Right renal cortex interstitium (tissue), 3 donors: ENCODE measurements at regions not wholly inside any gene's neighbourhood (a gene's known extent, or its start where the extent isn't known, plus 50 kb on each side); places are given as distances from the start of the nearest gene placed in this dataset.
"Not testable (repeated sequence)": the region's sequence is repeated elsewhere in the genome, so short reads cannot be mapped to it uniquely, and the experiment has no call there.

Experiments
- DNase-seq, 3 donors: peaks; one replicate each; pipeline ENCODE4 v3.0.0-alpha.2; 2013; ENCODE audit warnings: low read depth in 3 of 3, low spot score in 2 of 3

DNA sequence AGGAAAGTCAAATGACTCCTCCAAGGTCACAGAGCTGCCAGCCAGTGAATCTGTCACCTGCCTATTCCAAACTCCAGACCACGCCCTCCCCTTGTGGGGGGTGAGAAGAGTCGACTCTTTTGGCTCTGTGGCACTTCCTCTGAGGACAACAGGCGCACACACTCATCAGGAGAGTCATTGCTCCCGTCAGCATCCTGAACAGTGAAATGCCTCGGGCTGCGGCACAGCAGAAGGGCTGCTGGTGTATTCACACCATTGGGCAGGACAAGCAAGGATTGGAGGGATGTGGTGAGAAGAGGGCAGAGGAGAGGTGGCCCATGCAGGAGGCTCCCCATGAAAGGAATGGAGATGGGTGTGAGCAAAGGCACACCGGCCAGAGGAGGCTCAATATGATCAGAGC, 239.0 kb downstream of the TOMM20 start:
- DNase-seq = no peak

DNA sequence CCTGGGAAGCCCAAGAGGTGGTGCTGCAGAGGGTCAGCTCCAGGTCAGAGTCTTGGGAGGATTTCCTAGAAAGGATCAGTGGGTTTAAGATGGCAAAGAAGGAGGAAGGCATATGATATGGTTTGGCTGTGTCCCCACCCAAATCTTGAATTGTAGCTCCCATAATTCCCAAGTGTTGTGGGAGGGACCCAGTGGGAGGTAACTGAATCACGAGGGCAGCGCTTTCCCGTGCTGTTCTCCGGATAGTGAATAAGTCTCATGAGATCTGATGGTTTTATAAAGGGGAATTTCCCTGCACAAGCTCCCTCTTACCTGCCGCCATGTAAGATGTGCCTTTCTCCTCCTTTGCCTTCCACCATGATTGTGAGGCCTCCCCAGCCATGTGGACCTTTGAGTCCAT, 240.4 kb downstream of the TOMM20 start:
- DNase-seq = not testable (repeated sequence)

DNA sequence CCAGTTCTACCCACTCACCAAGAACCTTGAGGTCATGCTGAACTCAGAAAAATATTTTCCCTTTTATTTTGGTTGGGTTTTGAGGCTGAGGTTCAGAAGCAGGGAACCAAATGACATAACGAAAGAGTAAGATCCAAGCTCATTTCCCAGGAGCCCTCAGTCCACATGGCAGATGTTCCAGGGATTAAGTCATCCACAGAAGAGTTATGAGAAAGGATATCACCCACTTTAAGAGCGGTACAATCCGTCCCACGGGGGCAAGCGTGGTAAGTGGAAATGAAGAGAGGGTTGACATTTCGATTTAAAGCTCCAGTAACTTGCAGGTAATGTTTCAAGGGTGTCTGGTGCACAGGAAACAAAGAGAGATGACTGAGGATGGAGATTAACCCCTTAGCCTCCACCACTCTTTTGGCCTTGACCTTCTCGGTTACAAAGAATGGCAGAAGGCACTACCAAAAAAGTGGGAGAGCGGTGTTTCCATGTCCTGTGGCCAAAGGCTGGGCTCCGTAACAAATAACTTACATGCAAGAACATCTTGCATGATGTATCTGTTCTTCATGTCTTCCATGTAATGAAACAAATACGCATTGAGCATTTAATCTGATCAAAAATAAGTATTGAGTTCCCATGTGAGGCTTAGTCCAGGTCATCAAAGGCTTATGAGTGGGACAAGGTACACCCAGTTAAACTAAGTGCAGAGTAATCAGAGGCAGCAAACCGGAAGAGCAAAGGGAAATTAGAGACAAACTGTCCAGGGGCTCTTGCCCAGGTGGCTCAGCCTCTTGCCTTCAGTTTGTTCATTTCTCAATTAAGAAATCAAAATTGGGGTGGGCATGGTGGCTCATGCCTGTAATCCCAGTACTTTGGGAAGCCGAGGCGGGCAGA, 241.4 kb downstream of the TOMM20 start:
- DNase-seq = no peak

DNA sequence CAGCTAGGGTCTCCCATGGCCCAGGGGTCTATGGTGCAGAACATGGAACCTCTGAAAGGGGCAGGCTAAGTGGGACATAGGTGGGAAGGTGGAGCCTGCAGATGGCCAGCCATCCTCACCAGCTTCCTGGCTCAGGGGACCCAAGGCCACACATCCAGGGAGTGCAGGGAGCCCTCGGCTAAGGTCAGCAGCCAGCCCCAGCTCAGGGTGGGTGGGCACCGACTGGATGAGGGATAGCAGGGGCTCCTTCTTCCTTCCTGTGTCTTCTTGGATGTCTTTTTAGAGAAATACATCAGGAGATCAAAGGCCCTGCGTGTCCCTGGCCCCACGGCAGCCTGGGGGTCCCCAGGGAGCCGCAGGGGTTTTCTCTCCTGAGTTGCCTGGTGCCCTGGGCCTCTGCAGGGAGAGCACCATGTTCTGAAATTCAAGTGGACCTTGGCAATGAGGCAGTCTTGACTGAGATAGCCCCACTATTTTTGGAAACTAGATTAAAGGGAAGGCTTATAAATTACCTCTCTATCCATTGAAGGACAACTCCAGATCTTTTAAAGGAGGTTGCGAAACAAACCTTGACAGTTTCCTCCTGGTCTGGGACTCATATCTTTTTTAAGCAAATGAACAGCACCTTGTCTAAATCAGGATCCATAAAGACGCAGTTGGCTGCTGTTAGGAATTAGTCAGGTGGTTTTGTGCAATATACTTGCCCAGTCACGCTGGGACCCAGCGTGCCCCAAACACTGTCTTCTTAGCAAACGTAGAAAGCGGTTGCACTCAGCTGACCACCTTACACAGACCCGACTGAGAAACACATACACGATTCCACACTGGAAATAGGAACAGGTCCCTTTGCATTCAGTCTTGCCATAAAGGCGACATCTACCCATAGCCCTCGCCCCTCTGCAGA, 242.3 kb downstream of the TOMM20 start:
- no peak for DNase-seq

DNA sequence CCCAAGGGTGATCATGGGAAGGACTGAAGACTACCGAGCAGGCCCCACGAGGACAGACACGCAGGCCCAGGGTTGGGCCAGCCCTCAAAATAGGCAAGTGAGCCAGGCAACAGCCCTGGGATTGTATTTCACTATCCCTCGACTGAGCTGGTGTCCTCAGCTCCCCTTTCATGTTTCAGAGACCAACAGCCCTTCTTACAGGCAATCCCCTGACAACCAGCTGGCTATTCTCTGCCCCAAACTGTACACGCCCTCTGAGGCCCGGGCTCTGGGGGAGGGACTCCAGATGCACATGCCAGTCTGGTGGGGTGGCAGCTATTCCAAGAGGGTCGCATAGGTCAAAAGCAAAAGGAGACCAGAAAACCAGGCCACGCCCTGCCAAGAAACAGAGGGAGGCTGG, 243.0 kb downstream of the TOMM20 start:
- DNase-seq = no peak

DNA sequence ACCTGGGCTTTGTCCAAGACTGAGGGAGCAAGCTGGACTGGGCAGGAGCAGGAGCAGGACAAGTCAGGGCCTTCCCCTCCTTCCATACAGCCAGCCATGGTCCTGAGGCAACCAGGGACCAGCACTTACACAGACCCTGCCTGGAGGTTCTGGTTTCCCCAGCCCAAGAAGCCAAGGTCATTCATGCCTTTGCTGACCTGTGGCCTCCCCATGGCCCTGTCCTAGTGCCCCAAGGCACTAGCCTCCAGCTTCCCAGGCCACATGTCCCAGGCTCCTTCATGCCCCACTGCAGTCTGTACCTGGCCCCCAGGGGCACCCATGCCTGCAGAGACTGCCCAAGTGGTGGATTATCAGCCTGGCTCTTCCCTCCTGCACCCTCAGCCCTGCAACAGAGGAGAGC, 243.9 kb downstream of the TOMM20 start:
- DNase-seq = no peak

DNA sequence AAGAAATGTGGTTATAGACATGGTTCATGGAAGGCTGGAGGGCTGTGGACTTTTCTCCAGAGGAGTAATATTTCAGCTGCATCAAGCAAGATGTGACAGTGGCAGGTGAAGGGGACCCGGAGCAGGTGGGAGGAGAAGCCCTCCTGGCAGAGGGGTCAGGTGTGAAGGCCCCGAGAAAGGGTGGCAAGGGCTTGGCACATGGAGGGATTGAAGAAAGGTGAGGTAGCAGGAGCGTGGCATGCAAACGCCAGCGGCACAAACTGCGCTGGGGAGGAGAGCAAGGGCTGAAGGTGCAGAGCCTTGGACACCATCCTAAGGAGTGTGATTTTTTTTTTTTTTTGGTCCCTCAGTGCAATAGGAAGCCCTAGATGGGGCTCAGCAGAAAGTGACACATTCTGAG, 244.6 kb downstream of the TOMM20 start:
- DNase-seq = no peak

DNA sequence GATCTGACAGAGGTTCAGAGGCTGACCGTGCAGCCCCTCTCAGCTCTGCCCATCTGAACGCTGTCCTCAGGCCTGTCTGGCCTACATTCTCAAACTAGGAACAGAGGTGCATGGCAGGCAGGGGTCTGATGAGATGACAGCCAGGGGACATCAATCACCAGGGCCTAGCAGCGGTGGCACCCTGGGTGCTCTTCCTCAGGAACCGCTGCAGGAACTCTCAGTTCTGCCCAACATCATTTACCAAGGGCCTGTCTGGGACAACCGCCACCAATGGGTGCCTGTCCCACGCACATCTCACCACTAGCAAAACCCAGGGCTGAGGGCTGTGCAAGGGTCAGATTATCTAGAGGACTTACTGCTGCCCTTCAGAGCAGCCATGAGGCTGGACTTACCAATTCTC, 245.7 kb downstream of the TOMM20 start:
- no peak for DNase-seq

DNA sequence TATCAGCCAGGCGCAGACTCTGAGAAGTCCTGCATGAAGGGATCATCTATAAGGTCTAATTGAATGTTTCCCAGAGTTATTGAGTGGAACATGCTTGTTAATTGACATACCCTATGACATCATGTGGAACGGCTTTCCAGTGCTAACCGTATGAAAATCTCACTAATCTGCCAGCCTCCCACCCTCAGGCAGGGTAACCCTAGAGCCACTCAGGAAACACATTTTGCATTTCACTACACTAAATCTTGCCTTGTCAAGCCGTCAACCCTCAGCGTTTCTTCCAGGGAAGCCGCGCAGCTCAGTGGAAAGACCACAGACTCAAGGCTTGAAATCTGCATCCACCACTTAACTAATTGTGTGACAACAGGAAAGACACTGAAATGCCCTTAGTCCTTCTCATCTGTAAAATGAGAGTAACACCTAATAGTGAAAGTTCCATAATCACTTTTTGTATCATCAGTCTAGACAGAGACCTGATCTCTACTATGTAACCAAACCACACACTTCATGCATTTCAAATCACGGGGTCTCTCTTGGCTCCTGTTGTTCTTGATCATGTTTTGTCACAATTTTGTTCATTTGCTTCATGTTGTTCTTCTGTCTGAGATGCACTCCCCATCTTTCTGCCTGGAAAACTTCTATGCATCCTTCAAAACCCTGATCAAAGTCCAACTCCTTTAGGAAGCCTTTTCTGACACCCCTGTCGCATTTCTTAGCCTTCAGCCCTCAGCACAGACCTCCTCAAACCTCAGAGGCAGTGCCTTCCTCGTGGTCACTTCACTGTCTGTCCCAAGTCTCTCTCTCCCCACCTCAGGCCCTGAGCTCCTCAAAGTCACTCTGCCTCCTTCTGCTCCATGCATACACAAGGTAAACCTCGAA, 246.5 kb downstream of the TOMM20 start:
- DNase-seq = no peak

DNA sequence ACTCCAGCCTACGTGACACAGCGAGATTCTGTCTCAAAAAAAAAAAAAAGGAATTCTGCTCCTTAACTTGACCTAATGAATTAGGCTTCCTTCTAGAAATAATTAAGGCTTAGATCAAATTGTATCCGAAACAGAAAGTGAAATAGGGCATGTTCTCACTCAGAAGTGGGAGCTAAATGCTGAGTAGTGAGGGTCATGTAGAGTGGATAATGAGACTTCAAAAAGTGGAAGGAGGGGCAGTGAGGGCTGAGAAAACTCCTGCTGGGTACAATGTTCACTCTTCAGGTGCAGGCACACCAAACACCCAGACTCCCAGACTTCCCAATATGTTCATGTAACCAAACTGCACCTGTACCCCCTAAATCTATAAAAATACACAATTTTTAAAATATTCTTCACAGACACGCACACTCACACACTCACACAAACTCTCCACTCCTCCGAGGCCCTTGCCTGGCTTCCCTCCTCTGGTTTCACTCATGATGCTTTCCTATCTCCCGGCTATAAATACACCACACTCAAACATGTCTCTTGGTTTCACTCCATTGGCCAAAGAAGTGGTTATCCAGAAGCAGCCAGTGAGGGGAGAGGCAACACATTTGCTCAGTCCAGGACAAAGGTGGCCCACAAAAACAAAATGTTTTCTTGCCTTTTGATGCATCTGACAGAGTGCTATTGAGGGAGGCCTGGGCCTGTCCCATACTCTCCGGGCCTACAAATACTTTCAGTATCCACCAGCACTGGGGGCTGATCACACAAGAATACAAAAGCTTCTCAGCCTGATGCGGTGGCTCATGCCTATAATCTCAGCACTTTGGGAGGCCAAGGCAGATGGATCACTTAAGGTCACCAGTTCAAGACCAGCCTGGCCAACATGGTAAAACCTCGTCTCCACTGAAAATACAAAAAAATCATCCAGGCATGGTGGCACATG, 249.2 kb downstream of the TOMM20 start:
- no peak for DNase-seq

DNA sequence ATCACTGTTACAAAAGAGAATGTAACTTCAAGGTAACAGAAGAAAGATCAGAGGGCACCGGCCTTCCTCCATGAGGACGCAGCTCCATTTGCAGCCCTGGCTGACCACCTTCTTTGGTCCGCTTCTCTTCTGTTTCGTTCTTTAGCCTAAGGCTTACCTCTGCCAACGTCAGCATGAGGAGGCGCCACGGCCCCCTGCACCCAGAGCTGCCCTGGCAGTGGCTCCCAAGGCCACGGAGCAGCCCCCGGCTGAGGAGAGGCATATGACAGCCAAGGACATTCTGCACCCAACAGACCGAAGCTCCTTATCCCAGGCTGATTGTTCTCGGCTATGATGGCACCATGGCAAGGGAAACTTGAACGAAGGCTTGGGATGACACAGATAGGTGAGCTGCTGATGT, 250.3 kb downstream of the TOMM20 start:
- no peak for DNase-seq

DNA sequence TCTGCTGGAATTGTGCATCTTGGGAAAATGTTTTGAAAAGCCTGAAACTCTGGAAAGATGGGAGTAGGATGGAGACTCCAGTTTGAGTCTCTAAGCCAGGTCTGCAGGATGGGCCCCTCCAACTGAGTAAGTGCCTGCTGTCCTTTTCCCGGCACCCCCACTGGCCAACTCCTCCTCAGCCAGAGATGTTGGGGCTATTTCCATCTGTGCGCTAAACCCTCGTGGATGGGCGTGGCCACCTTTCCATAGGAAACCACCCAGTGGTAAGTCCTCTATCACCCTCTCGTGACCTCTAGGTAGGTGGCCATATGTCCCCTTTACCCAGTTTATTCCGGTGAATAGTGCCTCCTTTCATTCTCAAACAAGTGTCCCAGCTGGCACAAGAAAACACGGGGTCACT, 250.9 kb downstream of the TOMM20 start:
- DNase-seq = no peak

DNA sequence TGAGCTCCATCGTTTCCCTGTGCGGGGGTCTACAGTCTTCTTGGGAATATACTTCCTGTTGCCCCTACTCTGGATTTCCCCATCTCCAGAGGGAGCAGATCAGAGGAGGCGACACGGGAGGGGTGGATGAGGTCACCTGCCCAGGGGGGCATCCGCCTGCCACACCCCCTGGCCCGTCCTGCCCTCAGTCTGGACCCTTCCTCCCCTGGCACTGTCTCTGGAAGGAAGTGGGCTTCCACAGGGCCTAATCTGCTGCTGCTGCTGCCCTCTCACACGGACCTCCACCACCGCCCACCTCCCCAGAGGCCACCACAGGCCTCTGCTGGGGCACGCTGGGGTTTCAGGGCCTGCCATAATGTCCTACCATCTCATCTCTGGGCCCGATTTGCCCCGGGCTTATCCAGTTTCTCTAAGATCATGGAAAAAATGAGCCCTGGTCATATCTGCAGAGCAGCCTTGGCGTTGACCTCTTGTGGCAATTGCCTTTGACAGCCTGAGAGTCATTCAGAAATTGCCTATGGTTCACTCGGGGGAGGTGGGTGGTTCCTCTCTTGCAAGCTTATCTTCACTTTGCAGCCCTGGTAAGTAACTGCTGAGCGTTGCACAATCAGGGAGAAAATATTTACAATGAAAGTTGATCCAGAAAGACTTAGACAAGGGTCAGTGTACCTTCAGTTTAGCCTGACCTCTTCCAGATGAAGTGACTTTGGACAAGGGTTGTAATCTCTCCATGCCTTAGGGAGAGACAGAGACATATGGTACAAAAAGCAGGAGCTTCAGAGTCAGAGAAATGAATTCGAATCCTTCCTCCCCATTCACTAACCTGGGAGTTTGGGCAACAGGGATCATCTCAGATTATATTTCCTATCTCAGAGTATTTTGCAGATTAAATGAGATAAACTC, 252.4 kb downstream of the TOMM20 start:
- no peak for DNase-seq

DNA sequence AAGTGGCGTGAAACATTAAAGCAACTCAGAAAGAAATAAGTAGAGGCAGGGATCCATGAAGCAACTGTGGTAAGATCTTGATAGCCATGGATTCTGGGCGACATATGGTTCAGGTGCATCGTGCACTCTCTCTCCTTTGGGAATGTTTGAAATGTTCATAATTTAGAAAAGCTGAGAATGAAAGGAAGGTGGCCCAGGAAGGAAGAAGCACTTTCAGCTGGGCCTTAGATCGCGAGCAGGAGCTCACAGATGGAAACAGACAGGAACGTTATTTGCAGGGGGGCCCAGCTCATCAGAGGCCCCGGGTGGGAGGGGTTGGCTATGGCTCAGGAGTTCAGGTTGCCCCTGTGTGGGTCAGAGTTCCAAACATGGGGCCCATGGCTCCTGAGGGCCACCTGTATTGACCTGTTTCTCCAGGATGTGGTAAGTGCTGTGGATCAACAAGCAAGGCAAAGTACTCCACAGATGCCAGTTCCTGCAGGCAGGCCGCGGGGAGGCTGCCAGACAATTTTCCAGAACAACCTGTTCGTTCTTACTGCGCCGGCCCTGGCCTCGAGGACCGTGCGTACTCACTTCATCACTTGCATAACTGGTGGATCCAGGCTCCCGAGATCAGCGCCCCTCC, 253.2 kb downstream of the TOMM20 start:
- DNase-seq = no peak

DNA sequence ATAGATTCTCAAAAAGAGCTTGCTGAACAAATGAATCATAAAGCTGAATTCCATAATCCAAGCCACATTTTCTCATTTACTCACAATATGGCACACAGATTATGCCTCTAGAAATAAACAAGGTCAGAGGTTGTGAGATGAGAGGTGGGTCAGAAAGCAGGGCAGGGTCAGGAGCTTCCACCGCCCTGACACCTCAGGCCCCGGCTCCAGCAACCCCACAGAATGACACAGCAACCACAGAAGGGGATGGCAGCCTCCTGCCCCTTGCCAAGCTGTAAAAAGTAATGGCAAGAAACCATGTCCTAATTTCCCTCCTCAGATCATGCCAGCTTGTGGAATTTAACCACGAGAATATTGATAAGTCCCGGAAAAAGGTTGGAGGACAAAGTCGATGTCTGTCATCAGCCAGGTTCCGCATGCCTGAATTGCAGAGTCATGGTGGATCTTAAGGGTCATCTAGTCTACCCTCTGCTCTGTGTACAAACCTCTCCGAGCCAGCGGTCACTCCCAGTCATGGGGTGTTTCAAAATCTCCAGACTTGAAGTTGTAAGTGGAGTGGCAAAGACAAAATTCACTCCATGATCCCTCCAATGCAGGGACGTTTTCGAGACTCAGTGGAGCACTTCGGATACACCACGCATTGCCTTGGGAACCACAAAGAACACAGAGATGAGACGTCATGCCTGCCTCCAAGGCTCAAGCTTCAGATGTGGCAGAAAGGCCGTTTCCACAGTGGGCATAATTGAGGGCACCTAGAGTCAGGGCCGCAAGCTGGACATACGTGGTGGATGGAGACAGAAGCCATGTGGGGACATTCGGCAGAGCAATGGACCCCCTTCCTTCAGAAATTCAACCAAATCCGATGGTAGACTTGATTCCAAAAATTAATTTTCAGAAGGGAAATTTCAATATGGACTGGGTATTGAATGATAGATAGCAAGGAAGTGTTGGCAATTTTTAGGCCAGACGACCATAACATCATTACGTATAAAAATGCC, 254.0 kb downstream of the TOMM20 start:
- no peak for DNase-seq

DNA sequence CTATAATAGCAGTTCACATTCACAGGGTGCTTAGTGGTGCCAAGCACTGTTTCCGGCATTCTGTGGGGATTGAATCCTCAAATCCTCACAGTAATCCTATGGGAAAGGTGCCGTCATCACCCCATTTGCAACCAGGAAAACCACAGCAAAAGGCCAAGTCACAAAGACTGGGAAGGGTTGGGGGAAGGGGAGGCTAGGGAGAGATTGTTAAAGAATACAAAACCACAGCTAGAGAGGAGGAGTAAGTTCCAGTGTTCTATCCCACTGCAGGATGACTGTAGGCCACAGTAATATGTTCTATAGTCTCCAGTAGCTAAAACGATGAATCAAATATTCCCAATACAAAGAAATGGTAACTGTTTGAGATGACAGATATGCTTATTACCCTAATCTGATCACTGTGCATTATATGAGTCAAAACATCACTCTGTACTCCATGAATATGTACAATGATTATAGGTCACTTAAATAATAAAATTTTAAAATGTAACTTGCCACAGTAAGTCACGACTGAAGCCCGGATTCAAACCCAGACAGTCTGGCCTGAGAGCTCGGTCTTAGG, 256.8 kb downstream of the TOMM20 start:
- DNase-seq = no peak
